Adrenal gland (tissue), 5 donors: ENCODE measurements at regions not wholly inside any gene's neighbourhood (a gene's known extent, or its start where the extent isn't known, plus 50 kb on each side); places are given as distances from the start of the nearest gene placed in this dataset.
"Not testable (repeated sequence)": the region's sequence is repeated elsewhere in the genome, so short reads cannot be mapped to it uniquely, and the experiment has no call there.

Experiments used
- POLR2A ChIP-seq, 2 donors: fragments of 450-650 bp; IDR thresholded peaks; one replicate each; pipeline ENCODE4 v1.6.1; 2017; ENCODE audit warnings: antibody characterized with exemption in 2 of 2, mild to moderate bottlenecking in 2 of 2, moderate library complexity in 1 of 2
- TF ChIP-seq, protein P1 (sequence below), 6 experiments: fragments of 450-650 bp in 4 of 6; fragments of 200-600 bp in 2 of 6; sonication (generic) in 1 of 6; IDR thresholded peaks; 1 replicate in 5 of 6; 2 replicates in 1 of 6; pipeline versions ENCODE4 v1.5.1 to v1.8.0; 2016 to 2021; ENCODE audit warnings: antibody characterized with exemption in 6 of 6, mild to moderate bottlenecking in 2 of 6, moderate library complexity in 1 of 6
- donor health status: DM: no; HTN: no; CAD: no.

DNA sequence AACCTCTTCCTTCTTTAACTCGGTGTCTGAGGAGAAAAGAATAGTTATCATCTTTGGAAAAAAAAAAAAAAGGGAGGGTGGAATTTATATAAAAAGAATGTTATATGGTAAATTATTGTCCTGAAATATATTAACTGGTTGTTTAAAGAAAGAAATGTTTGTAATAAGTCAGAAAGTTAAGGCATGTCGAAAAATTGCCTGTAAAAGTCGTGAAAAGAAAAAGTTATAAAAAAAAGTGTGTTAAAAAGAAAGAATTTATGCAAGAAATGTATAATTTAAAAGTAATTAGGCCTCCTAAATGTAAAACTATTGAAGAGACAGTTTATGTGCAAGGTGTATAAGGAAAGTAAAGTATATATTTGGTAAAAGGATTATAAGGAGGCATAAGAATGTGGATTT is 130.5 kb upstream of the SEMA6A start:
- TF ChIP-seq, protein P1, sequence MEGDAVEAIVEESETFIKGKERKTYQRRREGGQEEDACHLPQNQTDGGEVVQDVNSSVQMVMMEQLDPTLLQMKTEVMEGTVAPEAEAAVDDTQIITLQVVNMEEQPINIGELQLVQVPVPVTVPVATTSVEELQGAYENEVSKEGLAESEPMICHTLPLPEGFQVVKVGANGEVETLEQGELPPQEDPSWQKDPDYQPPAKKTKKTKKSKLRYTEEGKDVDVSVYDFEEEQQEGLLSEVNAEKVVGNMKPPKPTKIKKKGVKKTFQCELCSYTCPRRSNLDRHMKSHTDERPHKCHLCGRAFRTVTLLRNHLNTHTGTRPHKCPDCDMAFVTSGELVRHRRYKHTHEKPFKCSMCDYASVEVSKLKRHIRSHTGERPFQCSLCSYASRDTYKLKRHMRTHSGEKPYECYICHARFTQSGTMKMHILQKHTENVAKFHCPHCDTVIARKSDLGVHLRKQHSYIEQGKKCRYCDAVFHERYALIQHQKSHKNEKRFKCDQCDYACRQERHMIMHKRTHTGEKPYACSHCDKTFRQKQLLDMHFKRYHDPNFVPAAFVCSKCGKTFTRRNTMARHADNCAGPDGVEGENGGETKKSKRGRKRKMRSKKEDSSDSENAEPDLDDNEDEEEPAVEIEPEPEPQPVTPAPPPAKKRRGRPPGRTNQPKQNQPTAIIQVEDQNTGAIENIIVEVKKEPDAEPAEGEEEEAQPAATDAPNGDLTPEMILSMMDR (IDR thresholded peaks at IDR 0.05) = not testable (repeated sequence)
- not testable (repeated sequence) for TF ChIP-seq POLR2A (IDR thresholded peaks at IDR 0.05)
